HG03565 (cell line): ENCODE measurements at regions not wholly inside any gene's neighbourhood (a gene's known extent, or its start where the extent isn't known, plus 50 kb on each side); places are given as distances from the start of the nearest gene placed in this dataset.
"Not testable (repeated sequence)": the region's sequence is repeated elsewhere in the genome, so short reads cannot be mapped to it uniquely, and the experiment has no call there.

Source experiments
- ATAC-seq: cut with Tn5 transposase; IDR thresholded peaks from one replicate; pipeline ENCODE4 v1.9.1; 2021; ENCODE audit warnings: mild to moderate bottlenecking, moderate library complexity; ENCODE audit not compliant: unreplicated experiment

GRCh38 chr2:184049566-184049965 lies 548.8 kb upstream of the ZNF804A start:
- peak; percentile 36 for ATAC-seq

GRCh38 chr2:184053326-184053725 lies 545.0 kb upstream of the ZNF804A start:
- no peak for ATAC-seq

- not testable (repeated sequence) for ATAC-seq
Observed at GRCh38 chr2:184054419-184054818, 543.9 kb upstream of the ZNF804A start.

- no peak for ATAC-seq
Observed at GRCh38 chr2:184057910-184058309, 540.4 kb upstream of the ZNF804A start.

DNA sequence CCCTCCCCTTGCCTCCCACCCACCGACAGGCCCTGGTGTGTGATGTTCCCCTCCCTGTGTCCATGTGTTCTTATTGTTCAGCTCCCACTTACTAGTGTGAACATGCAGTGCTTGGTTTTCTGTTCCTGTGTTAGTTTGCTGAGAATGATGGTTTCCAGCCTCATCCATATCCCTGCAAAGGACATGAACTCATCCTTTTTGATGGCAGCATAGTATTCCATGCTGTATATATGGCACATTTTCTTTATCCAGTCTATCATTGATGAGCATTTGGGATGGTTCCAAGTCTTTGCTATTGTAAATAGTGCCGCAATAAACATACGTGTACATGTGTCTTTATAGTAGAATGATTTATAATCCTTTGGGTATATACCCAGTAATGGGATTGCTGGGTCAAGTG lies 538.1 kb upstream of the ZNF804A start:
- not testable (repeated sequence) for ATAC-seq

GRCh38 chr2:184067502-184067901 lies 530.8 kb upstream of the ZNF804A start:
- ATAC-seq = no peak

- ATAC-seq = no peak
Observed at GRCh38 chr2:184072470-184072869, 525.9 kb upstream of the ZNF804A start.

DNA sequence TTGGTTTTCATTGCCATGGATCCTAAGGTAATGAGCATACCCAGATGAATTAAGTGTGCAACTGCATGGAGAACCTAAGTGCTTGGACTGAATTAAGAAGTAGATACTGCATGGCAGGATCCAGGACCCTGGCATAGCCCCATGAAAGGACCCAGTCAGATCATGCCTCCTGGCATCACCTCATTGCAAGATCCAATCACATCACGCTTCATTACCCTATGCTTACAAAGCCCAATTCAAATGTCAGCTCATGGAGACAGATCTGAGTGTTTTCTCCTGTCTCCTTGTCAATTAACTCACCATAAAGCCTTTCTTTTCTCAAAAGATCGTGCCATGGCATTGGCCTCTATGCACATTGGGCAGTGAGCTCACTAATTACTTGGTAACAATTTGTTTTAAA lies 519.8 kb upstream of the ZNF804A start:
- ATAC-seq = no peak

DNA sequence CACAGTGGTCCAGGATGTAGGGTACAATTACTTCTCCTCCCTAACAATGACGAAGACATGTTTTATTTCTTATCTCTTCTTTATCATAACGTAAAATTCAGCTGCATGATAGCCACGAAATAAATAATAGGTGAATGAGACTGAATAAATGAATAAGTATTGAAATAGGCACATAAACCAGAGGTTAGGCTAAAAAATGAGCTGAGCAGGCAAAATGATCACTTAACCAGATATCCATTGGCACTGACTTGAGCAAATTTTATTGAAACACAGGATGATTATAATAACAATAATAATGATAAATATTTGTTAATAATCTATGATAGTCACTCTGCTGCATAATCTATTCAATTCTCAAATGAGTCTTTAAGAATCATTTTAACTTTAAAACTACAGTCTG lies 506.9 kb upstream of the ZNF804A start:
- ATAC-seq = no peak

DNA sequence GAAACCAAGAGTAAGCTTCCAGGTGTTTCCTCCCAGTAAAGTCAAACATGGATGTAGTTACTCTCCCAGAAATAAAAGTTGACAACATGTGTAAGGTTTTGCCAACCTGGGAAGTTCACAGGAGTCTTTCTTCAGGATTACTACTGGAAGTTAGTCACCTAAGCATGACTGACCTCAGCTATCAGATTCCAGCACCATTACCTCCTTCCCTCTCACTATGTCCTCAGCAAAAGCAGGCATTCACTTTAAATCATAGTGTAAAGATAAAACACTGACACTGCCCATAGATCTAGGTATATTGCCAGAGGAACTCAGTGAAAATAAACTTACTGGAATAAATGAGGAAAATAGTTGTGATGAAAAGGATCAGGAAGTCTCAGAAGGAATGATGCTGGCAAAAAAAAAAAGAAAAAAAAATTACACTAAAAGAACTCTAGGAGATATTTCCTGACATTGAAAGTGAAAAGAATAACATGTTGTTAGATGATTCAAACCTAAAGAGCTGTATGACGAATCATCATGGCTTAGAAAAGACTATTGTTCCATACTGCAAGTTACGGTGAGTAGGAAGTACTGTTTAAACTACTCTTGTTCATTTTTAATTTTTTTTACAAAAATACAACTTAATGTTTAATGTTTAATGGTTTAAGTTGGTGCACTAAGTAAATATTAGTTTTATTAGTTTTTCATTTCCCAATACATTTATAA lies 484.5 kb upstream of the ZNF804A start:
- ATAC-seq = peak; percentile 67

DNA sequence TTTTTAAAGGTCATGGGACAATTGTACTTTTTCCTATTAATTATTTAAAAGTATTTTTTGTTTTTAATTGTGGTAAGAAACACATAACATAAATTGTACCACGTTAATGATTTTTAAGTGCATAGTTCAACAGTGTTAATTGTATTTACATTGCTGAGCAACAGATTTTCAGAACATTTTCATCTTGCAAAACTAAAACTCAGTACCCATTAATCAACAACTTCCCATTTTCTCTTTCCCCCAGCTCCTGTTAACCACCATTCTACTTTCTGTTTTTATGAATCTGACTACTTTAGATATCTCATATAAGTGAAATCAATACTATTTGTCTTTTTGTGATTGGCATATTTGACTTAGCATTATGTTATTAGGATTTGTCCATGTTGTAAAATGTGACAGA lies 483.9 kb upstream of the ZNF804A start:
- ATAC-seq = no peak

GRCh38 chr2:184119989-184120800 lies 478.1 kb upstream of the ZNF804A start:
- ATAC-seq = no peak

GRCh38 chr2:184125867-184126266 lies 472.5 kb upstream of the ZNF804A start:
- no peak for ATAC-seq

DNA sequence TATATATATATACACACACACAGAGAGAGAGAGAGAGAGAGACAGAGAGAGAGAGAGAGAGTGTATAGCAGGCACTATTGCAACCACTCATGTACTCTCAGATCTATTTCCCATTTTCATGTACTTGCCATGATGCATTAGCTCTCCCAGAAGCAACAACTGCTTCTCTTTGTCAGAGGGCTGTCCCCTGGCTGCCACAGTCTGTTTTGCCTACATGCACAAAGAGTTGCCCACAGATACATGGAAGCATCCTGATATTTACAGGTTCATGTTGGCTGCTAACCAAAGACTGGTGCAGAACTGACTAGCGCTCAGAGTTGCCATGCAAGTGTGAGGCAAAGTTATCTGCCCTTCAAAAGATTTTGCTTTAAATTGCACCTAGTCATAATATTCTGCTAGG lies 469.3 kb upstream of the ZNF804A start:
- ATAC-seq = no peak

GRCh38 chr2:184137955-184138354 lies 460.4 kb upstream of the ZNF804A start:
- ATAC-seq = no peak

GRCh38 chr2:184141866-184142265 lies 456.5 kb upstream of the ZNF804A start:
- no peak for ATAC-seq

- ATAC-seq = no peak
Observed at GRCh38 chr2:184154438-184154837, 443.9 kb upstream of the ZNF804A start.

GRCh38 chr2:184155791-184156190 lies 442.5 kb upstream of the ZNF804A start:
- ATAC-seq = no peak

DNA sequence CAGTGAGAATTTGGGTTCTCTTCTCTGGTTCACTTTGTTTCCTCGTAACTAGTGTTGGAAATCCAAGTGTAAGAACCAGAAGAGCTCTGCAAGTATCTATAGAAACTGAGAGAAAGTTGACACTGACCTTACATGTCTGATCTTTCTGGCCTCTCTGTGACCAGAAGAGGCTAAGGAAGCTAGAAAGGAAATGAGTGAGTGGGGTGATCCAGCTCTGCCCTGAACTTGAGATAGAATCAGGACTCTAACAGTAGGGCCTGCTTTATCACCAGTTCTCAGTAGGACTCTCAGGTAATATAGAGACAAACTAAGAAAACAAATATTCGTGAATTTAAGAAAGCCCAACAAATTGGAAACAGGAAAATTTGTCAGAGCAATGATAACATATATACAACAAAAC lies 441.2 kb upstream of the ZNF804A start:
- ATAC-seq = no peak

- no peak for ATAC-seq
Observed at GRCh38 chr2:184162426-184162825, 435.9 kb upstream of the ZNF804A start.

- not testable (repeated sequence) for ATAC-seq
Observed at GRCh38 chr2:184168823-184169222, 429.5 kb upstream of the ZNF804A start.

DNA sequence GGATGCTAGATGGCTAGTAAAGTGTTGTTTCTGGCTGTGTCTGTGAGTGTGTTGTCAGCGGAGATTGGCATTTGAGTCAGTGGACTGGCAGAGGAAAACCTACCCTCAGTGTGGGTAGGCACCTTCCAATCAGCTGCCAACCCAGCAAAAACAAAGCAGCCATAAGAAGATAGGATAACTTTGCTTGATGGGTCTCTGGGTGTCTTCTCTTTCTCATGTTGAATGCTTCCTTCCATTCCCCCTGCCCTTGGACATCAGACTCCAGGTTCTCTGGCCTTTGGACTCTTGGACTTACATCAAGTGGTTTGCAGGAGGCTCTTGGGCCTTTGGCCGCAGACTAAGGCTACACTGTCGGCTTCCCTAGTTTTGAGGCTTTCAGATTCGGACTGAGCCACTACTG lies 429.0 kb upstream of the ZNF804A start:
- ATAC-seq = no peak
